GM19395 (cell line): ENCODE measurements at regions not wholly inside any gene's neighbourhood (a gene's known extent, or its start where the extent isn't known, plus 50 kb on each side); places are given as distances from the start of the nearest gene placed in this dataset.
"Not testable (repeated sequence)": the region's sequence is repeated elsewhere in the genome, so short reads cannot be mapped to it uniquely, and the experiment has no call there.

Experiments
- ATAC-seq: cut with Tn5 transposase; IDR thresholded peaks from one replicate; pipeline ENCODE4 v1.9.1; 2021; ENCODE audit warnings: mild to moderate bottlenecking, moderate library complexity; ENCODE audit not compliant: unreplicated experiment

- no peak for ATAC-seq
Measured at GRCh38 chr12:87025976-87026375, 769.8 kb upstream of the MGAT4C start.

DNA sequence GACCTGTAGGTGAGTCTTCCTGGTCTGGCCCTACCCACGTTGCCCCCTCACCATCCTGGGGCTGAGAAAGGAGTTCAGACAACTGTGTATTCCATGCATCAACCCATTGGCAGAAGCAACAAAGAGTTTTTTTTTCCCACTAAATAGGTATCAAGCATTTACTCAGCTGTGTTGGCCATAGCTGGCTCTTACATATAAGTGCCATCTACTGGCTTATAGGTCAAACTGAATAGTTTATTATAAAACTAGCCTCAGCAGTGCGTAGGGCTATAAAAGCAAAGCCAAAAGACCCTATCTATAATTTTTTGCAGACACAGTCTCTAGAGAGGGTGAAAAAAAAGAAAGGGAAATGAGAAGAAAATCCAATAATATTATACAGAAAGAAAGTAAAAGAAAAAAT lies 765.2 kb upstream of the MGAT4C start:
- ATAC-seq = no peak

- no peak for ATAC-seq
Measured at GRCh38 chr12:87020071-87020470, 763.9 kb upstream of the MGAT4C start.

DNA sequence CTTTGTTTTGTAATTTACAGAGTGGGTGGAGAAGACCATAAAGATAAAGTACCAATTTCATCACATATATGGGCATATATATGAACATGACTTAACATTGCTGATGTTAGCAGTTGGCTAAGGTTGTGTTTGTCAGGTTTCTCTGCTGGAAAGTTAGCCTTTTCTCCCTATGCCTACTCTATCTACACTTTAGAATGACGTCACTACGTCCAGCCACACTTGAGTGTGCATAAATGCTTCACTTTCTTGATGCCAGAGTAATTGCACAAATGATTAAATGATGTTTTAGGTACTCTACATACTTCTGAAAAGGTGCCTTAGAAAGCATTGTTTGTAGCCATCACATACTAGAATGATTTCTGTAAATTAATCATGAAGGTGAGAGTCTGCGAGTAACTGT lies 759.2 kb upstream of the MGAT4C start:
- no peak for ATAC-seq

DNA sequence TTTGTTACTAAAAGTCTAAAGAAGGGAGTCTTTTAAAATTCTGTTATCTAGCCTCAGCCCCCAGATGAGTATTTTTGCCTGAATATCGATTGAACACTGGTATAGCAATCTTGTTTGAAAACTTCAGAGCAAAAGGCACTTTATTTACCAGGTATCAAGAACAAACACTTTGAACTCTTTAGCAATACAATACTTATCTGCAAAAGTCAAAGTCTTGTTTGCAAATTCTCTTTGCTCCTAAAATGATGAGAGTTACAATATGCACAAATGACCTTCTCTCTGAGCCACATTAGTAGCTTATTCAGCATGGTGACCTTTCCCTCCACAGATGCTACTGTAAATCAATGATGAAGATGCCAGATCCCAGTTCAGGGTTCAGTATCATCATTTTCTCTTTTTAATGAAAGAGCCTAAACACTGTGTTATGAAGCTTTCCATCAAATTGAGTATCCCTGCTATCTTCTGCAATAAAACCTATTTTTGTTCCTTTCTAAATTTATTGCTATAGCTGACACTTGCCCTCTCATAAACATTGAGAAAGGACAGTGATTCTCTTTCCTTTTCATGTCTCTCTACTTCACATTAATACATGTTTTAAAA lies 752.7 kb upstream of the MGAT4C start:
- no peak for ATAC-seq

GRCh38 chr12:87001102-87001501 lies 744.9 kb upstream of the MGAT4C start:
- ATAC-seq = no peak

DNA sequence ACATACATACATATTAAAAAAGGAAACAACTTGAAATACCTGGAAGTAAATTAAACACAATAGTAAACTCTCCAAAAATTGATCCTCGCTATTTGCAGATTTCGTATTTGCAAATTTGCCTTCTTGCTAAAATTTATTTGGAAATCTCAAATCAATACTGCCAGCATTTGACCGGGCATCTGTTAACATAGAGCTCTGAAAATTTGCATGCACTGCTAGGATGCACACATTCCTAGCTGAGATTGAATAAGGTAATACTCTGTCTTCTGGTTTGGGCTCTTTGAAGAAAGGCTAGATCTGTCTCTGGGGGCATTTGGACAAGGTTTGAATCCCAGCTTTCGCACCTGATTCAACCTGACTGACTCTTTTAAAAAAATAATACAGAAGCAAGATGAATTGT lies 729.1 kb upstream of the MGAT4C start:
- no peak for ATAC-seq

DNA sequence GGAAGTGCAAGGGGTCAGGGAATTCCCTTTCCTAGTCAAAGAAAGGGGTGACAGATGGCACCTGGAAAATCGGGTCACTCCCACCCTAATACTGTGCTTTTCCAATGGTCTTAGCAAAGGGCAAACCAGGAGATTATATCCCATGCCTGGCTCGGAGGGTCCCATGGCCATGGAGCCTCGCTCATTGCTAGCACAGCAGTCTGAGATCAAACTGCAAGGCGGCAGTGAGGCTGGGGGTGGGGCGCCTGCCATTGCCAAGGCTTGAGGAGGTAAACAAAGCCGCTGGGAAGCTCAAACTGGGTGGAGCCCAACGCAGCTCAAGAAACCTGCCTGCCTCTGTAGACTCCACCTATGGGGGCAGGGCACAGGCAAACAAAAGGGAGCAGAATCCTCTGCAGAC lies 714.4 kb upstream of the MGAT4C start:
- ATAC-seq = not testable (repeated sequence)

DNA sequence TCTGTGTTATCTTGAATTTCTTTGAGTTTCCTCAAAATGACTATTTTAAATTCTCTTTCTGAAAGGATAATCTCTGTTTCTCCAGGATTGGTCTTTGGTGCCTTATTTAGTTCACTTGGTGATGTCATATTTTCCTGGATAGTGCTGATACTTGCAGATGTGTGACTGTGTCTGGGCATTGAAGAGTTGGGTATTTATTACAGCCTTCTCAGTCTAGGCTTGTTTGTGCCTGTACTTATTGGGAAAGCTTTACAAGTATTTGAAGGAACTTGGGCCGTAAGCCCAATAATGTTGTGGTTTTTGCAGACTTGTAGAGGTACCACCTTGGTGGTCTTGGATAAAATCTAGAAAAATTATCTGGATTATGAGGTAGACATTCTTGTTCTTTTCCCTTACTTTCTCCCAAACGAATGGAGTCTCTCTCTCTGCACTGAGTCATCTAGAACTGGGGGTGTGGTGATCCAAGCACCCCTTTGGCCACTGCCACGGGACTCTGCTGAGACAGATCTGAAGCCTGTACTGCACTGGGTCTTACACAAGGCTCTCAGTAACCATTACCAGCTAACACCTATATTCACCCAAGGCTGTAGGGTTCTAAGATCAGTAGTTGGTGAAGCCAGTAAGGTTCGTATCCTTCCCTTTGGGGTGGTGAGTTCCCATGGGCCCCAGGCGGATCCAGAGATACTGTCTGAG lies 703.7 kb upstream of the MGAT4C start:
- no peak for ATAC-seq

- no peak for ATAC-seq
Measured at GRCh38 chr12:86950444-86950843, 694.3 kb upstream of the MGAT4C start.

GRCh38 chr12:86950043-86950442 lies 693.9 kb upstream of the MGAT4C start:
- ATAC-seq = no peak

GRCh38 chr12:86948851-86949250 lies 692.7 kb upstream of the MGAT4C start:
- no peak for ATAC-seq

- no peak for ATAC-seq
Measured at GRCh38 chr12:86945685-86946196, 689.5 kb upstream of the MGAT4C start.

GRCh38 chr12:86944197-86944819 lies 688.1 kb upstream of the MGAT4C start:
- ATAC-seq = not testable (repeated sequence)

GRCh38 chr12:86931714-86932113 lies 675.5 kb upstream of the MGAT4C start:
- no peak for ATAC-seq

GRCh38 chr12:86929962-86930361 lies 673.8 kb upstream of the MGAT4C start:
- ATAC-seq = no peak

- ATAC-seq = no peak
Measured at GRCh38 chr12:86917121-86917520, 660.9 kb upstream of the MGAT4C start.

DNA sequence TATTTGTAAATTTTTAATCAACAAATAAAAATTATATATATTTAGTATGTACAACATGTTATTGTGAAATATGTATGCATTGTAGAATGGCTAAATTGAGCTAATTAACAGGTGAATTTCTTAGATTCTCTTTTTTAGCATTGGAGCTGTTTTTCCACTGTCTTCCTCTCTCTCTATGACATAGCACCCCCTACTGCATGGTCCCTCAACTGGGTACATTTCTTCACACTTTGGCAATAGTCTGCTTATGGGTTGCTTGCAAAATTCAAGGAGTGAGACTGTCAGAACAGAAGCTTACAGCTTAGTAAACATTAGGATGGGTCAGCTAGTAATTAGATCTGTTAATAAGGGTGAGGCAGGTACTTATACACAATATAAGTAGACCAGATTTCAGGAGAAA lies 658.5 kb upstream of the MGAT4C start:
- no peak for ATAC-seq

DNA sequence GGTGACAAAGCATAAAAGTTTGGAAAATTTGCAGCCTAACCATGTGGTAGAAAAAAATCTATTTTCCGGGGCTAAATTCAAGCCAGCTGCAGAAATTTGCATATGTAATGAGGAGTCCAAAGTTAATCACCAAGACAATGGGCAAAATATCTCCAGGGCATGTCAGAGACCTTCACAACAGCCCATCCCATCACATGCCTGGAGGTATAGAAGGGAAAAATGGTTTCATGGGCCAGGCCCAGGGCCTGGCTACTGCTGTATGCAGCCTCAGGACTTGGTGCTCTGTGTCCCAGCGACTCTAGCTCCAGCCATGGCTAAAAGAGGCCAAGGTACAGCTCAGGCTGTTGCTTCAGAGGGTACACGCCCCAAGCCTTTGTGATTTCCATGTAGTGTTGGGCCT lies 655.8 kb upstream of the MGAT4C start:
- ATAC-seq = no peak

GRCh38 chr12:86903159-86903558 lies 647.0 kb upstream of the MGAT4C start:
- ATAC-seq = no peak

DNA sequence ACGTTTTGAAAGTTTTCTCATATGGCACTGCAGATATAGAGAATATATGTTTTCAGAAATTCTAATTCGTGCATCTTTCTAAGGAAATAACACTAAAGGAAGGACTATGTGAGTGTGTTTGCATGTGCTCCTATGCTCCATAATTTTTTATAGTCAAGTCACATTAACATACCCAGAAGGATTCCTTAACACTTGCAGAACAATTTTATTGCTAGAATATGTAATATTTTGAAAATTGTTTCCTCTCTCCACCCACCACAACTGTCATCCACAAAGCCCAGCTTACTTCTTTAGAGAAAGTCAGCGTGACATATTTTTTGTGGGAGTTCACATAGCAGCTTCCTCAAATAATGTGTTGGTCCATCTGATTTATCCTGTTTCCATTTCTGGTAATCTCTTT lies 604.6 kb upstream of the MGAT4C start:
- no peak for ATAC-seq

- no peak for ATAC-seq
Measured at GRCh38 chr12:86852451-86852850, 596.3 kb upstream of the MGAT4C start.
